DMS153 treated with DMSO at 0.1 percent for 48 hours (cell line): ENCODE measurements at regions not wholly inside any gene's neighbourhood (a gene's known extent, or its start where the extent isn't known, plus 50 kb on each side); places are given as distances from the start of the nearest gene placed in this dataset.

ENCODE experiments used
- DNase-seq: peaks from one replicate; lab custom pipeline; 2025; ENCODE audit not compliant: unreplicated experiment; lab: John Stamatoyannopoulos, UW

DNA sequence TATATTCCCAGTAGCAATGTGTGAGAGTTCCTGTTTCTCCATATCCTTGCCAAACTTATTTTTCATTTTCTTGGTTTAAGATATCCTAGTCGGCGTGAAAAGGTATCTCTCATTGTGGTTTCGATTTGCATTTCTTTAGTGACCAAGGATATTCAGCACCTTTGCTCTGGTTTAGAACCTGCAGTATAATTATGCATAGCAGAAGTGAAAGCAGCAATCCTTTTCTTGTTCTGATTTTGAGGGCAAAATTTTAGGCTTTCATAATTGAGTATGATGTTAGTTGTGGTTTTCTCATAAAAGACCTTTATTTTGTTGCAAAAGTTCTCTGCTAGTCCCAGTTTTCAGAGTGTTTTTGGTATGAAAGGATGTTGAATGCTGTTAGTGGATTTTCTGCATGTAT, 491.0 kb downstream of the FGF9 start:
- no peak for DNase-seq

DNA sequence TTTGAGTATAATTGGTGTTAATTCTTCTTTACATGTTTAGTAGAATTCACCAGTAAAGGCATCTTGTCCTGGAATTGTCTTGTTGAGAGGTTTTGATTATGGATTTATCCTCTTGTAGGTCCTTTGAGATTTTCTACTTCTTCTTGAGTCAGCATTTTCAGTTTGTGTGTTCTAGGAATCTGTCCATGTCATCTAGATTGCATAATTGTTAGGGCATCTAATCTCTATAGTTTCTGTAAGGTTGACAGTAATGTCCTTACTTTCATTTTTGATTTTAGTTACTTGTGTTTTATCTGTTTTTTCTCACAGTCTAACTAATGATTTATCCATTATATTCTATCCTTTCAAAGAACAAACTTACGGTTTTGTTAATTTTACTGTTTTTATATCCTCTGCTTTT, 492.0 kb downstream of the FGF9 start:
- no peak for DNase-seq

DNA sequence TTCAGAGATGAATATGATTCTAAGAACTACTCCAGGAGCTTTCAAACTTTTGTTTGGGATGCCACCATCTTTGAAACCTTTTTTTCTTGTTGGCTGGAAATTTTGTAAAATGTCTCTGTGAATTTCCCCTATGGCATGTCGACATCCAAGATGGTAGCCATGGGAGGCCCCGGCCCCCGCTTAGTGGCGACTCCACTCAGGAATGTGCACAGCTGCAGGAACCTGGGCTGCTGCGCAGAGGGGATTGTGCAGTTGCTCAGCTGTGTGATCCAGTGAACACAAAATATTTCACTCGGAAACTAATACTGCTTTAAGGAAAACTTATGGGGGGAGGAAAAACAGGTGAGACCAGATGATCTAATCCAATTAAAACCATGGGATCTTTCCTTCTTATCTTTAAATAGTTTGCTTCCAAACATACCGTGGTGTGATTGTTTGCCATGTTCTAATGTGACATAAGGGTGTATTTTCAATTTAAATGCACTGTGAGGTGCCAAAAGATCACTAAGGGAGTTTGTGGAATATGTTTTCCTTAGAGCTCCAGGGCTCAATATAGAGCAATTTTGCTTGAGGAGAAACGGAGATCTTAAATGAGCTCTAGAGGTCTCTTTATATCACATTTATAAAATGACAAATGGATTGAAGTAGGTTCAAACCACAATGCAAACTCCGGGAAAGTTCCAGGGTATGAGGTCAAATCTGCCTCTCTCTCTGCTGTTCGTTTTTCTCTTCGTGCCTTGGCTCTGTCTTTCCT, 497.7 kb downstream of the FGF9 start:
- DNase-seq = no peak

DNA sequence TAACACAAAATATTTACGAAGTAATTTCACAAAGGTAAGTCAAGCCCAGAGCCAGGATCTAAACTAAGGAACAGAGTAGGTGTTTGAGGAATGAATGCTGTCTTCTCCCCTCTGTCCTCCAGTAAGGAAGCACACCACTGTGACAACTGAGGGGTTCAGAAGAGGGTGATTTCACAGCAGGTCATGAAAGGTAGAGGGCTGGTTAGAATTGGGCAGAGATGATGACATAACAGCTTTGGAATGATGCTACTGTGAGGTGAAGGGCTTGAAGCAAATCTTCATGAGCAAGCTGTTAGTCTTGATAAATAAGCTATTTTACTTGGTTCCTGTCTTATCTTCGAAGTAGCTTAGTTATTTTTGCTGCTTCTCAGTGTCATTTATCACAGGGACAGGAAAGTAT, 498.6 kb downstream of the FGF9 start:
- no peak for DNase-seq

DNA sequence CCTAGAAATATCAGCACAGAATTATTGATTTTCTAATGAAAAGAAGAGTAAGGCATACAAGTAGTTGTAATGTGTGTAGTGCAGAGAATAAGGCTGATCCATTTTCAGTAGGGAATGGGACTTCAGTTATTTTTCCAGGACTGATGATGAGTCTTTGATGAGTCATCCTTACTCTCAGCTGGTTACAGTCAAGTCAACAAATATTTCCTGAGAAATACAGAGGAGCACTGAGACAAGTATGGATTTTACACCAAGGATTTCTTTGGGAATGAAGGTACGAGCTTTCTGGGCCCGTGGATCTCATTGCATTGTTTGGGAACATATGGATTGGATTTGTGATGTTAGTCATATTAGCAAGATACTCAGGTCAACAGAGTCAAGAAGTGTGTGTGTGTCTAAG, 502.7 kb downstream of the FGF9 start:
- no peak for DNase-seq

DNA sequence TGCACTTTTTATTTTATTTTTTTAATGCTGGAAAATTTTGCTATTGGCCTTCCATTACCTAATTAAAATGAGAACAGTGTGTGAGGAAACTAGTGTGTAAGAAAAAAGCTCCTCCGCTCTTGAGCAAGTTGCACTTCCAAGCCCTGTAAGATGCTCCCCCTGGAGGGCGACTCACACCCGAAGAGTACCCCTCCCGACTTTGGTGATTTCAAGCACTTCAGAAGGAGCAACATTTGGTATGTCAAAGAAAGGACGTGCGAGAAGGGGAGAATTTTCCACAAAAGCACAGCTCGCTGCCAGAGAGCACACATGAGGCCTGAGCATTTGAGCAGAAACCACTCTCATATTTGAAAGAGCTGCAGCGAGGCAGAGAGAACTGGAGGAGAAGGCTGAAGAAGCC, 504.4 kb downstream of the FGF9 start:
- no peak for DNase-seq

DNA sequence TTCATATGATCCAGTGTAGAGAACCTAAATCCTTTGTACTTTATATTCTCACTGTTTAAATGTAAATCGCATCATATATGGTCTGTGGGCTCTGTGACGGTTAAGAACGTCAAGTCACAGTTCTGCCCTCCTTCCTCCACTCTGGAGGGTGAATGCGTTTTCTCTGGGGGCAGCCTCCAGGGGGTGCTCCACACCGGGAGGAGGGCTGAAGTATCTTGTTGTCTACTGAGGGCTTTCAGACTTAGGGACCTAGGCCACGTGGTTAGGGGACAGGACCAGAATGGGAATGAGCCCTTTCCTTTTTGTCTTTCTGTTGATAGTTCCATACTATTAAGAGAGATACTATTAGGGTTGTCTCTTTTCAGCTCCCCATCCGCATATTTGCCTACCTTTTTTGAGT, 504.9 kb downstream of the FGF9 start:
- no peak for DNase-seq

DNA sequence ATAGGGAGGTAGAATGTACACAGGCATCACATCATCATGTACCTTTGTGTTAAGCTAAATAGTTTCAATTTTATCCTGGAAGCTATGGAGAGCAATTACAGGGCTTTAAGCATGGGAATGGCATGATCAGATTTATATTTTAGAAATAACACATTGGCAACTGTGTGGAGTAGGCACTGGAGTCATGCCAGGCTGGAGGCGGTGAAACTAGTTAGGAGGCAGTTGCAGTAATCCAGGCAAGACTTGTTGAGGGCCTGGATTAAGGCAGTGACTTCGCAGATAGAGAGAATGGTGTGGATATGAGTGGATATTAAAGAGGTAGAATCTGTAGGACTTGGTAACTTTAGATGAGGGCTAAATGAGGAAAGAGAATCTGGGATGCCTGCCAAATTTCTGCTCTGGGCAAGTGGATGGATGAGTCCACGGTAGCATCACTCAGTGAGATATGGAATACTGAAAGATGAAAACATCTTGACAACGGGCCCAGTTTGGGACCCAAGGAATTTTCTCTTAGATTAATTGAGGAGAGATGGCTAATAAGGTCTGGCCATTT, 506.2 kb downstream of the FGF9 start:
- DNase-seq = no peak

DNA sequence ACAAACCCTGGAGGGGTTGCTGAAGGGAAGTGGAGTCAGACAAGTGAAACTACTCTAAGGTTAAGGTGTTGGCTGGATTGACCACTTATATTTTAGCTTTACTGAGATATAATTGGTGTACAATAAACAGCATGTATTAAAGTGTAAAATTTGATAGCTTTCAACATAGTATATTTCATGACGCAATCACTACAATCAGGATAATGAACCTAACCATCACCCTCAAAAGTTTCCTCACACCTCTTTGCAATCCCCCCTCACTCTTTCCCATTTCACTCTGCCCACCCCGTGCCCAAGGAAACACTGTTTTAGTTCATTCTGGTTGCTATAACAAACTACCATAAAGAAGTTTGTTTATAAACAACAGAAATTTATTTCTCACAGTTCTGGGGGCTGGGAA, 508.0 kb downstream of the FGF9 start:
- DNase-seq = no peak

DNA sequence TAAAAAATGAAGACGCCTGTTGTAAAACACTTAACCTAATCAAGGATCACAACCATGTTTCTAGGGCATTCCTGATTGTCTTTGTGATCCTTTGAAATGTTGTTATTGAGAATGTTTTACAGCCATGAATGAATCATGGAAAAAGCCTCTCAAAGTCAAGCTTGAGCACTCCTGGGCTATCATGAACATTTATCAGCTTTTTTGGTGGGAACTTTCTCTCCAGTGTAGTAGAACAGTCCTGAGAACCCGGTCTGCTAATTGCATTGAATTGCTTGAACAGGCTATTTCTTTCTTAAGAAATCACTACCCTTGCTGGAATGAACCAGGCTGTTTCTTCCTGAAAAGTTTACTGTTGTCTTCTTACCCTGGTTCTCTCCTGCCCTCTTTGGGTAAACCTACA, 516.5 kb downstream of the FGF9 start:
- DNase-seq = no peak

DNA sequence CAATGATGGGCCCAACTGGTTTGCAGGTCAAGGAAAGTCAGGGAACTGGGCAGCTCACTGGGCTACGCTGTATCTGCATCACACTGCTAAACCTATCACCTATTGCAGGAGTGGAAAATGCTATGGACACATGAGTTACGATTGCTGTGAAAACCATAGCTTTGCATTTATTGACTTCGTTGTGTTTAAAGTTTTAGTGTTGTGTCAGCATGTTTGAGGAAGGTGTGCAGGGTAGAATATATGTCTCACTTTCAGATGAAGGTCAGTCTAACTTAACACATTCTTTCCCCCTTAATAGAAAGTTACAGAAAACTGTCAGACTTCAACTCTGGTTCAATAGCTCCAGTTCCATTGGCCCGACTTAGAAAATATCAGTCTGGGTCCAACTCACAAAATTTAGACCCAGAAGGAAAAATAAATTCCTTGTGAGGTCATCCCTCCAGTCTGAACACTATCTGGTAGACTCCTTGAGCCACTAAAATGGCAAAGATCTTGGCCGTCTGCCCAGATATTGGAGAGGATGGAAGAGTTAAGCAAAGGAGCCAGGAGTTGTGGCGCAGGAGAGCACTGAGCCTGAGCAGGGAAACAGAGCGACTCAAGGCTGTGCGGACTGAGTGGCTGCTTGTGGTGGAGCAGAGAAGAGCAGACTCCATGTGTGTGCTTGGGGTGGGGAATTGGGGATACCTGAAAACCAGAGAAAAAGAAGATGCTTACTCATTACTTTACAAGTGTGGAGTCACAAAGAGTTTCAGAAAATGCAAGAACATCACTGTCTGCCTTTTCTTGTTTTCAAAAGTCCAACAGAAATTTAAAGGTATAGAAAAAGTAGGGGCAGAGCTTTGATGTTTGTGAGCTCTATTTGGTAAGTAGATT, 518.5 kb downstream of the FGF9 start:
- DNase-seq = no peak

DNA sequence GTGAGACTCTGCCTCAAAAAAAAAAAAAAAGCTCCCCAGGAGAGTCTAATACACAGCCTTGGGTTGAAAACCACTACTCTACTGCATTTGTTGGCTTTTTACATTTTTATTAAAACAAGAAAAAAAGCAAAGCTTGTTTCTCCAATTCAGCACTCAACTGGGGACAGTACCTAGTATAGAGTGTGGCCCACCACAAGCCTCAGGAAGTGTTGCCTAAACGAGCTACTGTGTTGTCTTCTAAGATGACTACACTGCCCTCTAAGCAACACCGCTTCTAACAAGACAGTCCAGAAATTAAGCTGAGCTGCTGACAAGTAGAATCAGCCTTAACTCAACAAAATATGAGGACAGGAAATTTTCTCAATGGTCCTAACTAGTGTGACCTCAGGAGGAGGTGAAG, 522.2 kb downstream of the FGF9 start:
- DNase-seq = no peak

DNA sequence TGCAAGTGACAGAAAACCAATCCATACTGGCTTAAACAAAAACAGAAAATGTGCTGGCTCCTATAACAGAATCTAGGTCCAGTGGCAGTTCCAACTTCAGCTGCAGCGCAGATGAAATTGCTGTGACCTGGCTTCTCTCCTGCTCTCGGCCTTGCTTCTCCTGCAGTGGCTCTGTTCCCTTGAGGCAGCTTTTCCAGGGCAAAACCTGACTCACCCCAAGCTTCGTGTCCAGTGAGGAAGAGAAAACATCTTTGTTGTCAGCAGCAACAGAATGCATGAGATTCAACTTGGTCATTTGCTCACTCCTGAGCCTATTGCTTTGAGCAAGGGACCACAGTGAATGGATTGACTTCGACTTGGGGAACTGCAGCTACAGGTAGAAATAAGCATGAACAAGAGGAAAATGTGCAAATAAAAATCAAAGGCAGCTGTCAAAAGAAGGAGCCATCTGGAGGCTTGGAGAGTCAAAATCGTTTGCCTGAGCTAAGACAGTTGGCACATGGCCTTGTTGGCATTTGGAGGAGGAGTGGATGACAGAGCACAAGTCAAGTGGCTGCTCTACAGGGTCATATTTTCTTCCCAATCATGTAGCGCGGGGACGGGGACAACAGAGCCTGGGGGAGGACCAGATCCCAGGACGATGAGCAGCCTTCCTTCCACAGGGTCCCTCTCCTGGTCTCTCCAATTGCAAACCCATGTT, 523.4 kb downstream of the FGF9 start:
- no peak for DNase-seq

DNA sequence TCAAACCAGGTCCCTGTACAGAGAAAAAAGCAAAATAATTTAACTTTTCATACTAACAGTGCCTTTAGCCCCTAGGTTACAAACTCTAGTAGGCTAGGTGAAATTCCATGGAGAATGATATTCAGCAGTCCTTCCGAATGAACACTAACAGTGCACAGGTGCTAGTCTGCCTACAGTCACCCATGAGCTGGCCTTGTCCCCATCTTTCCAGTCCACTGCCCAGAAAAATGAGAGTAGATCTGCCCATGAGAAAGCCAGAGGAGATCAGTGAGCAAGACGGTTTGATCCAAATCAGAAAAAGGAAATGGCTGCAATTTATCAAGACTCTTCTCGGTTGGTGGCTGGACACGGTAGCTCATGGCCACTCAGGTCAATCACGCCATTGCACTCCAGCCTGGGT, 524.9 kb downstream of the FGF9 start:
- DNase-seq = no peak

DNA sequence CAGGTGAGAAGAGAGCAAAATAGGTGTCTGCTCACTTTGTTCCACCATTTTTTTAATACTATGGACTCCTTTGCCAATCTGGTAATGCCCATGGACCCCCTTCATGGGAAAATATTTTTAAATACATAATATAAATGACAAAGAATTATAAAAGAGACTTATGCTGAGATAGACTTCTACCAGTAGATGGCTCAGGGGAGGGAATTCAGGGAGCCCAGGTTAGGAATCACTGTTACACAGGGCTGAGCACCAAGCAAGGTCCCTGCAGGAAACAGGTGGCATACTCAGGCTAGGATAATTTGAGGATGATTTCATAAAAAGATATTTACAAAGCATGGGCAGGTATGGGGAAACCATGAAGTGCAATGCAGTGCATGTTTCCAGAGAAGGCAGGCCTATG, 525.9 kb downstream of the FGF9 start:
- no peak for DNase-seq

DNA sequence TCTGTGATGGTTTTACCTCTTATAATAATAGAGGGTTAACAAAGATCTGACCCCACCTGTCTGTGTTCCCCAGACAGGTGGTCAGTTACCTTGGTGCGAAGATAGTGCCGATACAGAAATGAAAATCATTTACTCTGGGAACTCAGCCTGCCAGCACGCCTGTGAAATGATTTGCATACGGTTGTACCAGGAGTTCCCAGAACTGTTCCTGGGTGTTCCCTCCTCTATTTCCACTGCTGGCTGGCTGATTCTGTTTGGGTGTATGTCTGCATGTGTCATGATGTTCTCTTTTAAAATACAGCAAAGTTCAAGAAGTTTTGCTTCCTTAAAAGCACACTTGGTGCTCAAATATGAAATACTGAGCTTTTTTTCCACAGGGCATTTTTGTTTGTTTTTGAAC, 527.1 kb downstream of the FGF9 start:
- DNase-seq = no peak

DNA sequence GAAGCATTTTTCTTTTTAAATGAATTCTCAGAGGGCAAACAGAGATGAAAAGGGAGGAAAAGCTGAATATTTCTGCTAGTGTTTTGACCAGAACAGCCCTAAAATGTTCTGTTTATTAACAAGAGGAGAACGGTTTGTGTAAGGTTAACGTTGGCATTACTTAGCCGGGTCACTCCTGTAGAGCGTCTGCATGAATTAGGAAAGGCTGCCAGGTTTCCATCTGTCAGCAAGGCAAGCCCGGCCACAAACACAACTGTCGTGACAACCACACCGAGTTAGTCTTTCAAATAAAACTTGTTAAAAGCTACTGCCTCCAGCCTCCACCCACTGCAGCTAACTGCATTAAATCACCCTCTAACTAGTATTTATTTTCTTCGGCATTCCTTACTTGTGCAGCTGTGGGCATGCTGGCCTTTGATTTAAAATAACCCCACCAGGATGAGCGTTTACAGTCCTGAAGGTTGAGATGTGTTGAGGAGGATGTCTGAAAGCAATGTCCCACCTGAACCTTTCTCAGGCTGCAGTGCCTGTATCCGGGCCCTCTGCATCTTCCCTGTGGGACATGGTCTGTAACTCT, 527.9 kb downstream of the FGF9 start:
- DNase-seq = no peak

DNA sequence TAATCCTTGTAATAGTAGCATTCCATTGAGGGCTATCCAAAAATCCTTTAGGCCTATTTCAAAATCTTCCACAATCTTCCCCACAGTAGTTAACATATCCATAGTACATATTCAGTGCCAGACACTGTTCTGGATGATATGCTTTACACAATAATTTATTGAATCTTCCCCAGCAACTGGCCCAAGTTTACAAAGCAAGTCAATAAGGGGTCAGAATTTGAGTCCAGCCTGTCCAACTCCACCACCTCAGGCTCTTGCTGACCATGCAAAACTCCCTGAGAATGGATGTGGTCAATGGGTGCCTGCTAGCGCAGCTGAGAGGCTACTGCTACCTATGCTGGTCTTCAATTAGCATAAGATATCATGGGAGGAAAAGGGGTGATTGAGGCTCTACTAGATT, 529.6 kb downstream of the FGF9 start:
- DNase-seq = no peak

DNA sequence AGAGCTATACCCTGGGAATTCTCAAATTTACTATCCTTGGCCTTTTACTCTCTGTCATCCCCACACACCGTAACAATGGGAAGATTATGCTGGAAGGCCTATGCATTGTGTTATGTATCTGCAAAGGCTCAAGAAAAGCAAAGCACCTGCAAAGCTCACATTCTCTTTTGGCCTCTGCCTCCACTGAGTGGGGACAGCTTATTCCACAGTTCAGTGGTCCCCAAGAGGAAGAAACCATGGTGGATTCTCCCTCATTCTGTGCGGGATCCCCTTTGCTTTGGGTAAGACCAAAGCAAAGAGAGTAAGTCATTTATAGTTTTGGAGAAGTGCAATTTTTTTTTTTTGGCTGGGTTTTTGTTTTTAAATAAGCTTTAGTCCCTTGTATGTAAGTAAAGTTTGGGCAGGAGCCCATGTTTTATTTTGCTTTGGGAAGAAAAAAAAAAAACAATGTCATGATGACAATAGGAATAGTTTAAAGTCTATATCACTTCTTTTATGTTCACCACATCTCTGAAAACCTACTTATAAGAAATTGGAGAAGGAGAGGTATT, 530.6 kb downstream of the FGF9 start:
- no peak for DNase-seq

DNA sequence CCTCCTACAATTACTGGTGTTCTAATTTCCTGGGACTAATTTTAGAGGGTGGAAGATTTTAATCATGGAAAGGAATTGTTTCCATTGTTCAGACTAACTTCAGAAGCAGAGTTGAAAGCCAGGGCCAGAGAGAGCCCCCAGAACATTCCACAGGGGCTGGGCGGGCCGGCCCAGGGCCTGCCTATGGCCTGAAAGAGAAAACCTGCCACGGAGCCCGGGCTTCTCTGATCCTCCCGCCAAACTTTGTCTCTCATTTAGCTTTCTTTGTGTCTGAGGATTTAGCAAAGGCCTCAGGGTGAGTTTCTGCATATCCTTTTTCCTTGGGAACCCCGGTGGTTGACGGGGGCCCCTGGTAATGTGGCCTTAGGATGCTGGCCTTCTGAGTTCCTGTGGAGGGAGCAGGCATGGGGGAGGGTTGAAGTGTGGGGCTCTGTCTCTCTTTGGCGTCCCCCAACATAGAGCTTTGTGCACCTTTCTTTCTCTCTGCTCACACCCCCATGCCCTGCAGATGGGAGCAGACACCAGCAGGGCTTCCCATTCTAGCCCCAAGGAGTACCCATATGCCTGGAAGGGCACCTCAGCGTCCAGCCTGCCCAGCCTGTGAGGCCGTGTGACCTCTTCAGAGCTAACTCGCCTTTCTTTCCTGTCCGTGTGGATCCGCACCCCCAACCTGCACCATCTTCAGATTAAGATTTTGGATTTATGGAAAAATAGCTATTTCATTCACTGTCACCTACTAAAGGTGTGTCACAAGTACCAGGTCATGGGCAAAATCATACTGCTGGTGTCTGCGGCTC, 539.5 kb downstream of the FGF9 start:
- DNase-seq = no peak
